ENCODE measurements at regions not wholly inside any gene's neighbourhood (a gene's known extent, or its start where the extent isn't known, plus 50 kb on each side); places are given as distances from the start of the nearest gene placed in this dataset.
"Not testable (repeated sequence)": the region's sequence is repeated elsewhere in the genome, so short reads cannot be mapped to it uniquely, and the experiment has no call there.

DNA sequence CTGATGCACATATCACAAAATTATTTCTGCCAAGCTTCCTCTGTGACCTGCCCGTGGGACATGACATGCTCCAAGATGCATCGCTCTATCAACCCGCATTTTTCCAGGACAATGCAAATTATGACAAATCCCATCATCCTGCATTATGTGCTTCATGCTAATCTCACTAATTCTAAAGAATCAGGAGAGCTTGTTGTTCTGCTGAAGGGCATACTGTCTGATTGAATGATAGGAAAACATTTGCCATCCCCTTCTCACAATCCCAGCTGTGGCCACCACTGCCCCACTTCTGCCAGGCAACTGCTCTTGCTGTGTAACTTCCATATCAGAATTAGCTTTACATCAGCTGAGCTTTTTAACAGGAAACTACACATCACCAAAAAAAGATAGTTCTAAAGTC, 203.5 kb upstream of the NANOGP8 start:
- H3K27ac ChIP-seq = no peak overlapping the region
- TF ChIP-seq, protein P1, sequence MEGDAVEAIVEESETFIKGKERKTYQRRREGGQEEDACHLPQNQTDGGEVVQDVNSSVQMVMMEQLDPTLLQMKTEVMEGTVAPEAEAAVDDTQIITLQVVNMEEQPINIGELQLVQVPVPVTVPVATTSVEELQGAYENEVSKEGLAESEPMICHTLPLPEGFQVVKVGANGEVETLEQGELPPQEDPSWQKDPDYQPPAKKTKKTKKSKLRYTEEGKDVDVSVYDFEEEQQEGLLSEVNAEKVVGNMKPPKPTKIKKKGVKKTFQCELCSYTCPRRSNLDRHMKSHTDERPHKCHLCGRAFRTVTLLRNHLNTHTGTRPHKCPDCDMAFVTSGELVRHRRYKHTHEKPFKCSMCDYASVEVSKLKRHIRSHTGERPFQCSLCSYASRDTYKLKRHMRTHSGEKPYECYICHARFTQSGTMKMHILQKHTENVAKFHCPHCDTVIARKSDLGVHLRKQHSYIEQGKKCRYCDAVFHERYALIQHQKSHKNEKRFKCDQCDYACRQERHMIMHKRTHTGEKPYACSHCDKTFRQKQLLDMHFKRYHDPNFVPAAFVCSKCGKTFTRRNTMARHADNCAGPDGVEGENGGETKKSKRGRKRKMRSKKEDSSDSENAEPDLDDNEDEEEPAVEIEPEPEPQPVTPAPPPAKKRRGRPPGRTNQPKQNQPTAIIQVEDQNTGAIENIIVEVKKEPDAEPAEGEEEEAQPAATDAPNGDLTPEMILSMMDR (IDR thresholded peaks at IDR 0.05) = no peak
- H3K4me3 ChIP-seq = no peak overlapping the region
- no peak for DNase-seq (ENCODE audit: low spot score)

DNA sequence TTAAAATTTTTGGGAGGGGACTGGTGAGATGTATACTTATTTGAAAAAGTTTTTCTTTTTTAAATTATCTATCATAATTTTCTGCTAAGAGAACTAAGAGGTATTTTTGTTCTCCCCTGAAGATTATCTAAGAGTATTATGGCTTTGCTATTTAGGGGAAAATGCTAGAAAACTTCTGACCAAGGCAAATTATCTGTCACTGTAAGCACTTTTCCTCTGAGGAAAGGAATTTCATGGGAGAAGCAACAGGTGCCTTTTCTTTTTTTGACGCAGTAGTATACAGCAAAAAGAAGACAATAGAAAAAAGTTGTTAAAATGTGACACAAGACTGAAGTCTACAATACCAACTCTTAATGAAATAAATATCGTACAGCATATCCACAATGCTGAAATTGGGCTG, 201.6 kb upstream of the NANOGP8 start:
- H3K4me3 ChIP-seq = no peak overlapping the region
- TF ChIP-seq, protein P1 (IDR thresholded peaks at IDR 0.05) = no peak
- no peak overlapping the region for H3K27ac ChIP-seq
- DNase-seq (ENCODE audit: low spot score) = no peak

DNA sequence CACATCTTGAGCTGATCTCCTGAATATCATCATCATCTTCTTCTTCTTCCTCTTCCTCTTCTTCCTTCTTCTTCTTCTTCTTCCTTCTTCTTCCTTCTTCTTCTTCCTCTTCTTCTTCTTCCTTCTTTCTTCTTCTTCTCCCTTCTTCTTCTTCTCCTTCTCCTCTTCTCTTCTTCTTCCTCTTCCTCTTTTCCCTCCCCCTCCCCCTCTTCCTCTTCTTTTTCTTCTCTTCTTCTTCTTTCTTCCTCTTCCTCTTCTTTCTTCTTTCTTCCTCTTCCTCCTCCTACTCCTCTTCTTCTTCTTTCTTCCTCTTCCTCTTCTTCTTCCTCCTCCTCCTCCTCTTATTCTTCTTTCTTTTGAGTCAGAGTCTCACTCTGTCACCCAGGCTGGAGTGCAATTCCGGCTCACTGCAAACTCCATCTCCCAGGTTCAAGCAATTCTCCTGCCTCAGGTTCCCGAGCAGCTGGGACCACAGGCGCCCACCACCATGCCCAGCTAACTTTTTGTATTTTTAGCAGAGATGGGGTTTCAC, 197.9 kb upstream of the NANOGP8 start:
- TF ChIP-seq, protein P1 (IDR thresholded peaks at IDR 0.05) = no peak
- no peak for DNase-seq (ENCODE audit: low spot score)
- Histone ChIP-seq H3K4me3 (no peak overlapping the region), H3K27ac (no peak overlapping the region)

DNA sequence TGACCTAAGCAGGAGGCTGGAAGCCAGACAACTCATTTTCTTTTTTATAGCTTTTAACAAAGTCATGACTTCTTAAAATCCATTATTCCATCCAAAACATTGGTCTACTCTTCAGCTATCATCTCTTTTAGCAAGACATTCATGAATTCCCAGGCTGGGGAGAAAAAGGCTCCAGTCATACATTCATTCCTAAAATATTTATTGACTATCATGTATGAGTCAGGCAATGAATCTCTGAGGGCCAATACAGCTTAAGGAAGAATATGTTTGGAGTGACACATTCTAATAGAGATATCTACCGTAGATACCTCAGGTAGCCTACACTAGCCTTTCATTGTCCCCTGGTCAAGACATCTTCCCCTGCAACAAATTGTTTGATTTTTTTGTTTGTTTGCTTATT, 196.4 kb upstream of the NANOGP8 start:
- no peak overlapping the region for H3K27ac ChIP-seq
- TF ChIP-seq, protein P1 (IDR thresholded peaks at IDR 0.05) = no peak
- no peak for DNase-seq (ENCODE audit: low spot score)
- H3K4me3 ChIP-seq = no peak overlapping the region

DNA sequence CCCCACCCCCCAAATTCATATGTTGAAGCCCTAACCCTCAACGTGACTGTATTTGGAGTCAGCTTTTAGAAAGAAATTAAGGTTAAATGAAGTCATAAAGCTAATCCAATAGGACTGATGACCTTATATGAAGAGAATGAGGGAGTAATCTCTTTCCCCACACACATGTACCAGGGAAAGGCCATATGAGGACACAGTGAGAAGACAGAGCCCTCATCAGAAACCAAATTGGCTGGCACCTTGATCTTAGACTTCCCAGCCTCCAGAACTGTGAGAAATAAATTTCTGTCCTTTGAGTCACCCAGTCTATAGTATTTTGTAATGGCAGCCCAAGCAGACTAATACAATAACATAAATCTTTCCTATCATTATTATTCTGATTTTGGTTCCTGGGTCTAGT, 194.7 kb upstream of the NANOGP8 start:
- TF ChIP-seq, protein P1 (IDR thresholded peaks at IDR 0.05) = no peak
- DNase-seq (ENCODE audit: low spot score) = no peak
- Histone ChIP-seq H3K4me3 (no peak overlapping the region), H3K27ac (no peak overlapping the region)

DNA sequence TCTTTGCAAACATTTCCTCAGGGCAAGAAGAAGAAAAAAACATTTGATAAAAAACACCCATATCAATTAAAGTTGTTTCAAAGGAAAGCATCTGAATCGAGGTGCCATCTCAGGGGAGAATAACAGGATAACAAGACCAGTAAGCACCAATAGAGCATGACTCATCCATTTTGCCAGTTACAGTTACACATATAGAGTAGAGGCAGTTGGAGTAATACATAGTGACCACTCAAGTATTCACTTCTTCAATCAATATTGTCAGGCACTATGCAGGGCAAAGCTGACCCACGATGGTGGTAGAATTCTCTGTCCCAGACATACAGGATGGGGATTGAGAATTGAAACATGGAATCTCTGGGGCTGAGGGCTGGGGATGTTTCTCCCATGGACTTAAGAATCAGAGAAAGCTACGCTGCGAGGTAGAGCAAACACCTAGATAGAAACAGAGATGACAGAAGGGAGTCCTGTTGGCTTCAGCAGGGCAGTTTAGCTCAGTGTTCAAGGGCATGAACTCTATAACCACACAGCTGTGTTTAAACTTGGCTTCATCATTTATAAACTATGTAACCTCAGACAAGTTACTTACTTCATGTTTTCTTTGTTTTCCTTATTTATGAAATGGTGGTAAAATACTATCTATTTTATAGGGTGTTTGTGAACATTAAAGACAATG, 186.4 kb upstream of the NANOGP8 start:
- no peak for DNase-seq (ENCODE audit: low spot score)
- TF ChIP-seq, protein P1 (IDR thresholded peaks at IDR 0.05) = no peak
- Histone ChIP-seq H3K4me3 (no peak overlapping the region), H3K27ac (no peak overlapping the region)

DNA sequence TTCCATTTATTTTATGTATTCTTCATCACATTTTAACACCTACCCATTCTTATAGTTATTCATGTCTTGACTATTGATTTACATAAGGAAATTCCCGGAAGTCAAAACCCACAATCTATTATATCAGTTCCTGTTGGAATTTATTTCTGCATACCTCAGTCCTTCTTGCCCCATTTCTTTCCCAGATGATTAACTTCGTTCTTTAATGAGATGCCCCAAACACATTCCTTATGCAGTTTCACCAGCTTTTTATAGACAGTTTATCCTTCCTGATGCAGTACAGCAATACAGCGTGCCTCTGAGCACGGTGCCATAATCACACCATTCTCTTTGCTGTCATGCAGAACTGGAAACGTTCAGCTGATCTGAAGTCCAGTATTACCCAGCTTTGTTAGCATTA, 175.8 kb upstream of the NANOGP8 start:
- H3K4me3 ChIP-seq = no peak overlapping the region
- DNase-seq (ENCODE audit: low spot score) = no peak

DNA sequence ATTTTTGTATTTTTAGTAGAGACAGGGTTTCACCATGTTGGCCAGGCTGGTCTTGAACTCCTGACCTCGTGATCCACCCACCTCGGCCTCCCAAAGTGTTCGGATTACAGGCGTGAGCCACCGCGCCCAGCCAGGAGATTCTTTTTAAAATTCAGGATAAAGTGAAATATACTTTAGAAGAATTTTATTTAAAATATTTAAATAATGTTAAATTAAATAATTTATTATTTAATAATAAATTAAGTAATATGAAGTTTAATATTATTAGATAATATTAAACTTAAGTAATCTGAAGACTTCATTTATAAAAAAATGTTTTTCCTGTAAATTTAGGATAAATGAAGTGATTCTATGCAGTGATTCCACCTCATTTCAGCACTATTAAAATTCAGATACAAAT, 175.2 kb upstream of the NANOGP8 start:
- not testable (repeated sequence) for H3K27ac ChIP-seq; H3K4me3 ChIP-seq; DNase-seq (ENCODE audit: low spot score)

More for the DNA sequence above, 175.8 kb upstream of the NANOGP8 start:
- H3K27ac ChIP-seq = no peak overlapping the region
- TF ChIP-seq, protein P1 (IDR thresholded peaks at IDR 0.05) = no peak
